Esophagus muscularis mucosa (tissue), 3 donors: ENCODE measurements at regions not wholly inside any gene's neighbourhood (a gene's known extent, or its start where the extent isn't known, plus 50 kb on each side); places are given as distances from the start of the nearest gene placed in this dataset.

Experiments
- CTCF ChIP-seq, 3 experiments: fragments of 200-600 bp in 2 of 3; fragments of 450-650 bp in 1 of 3; sonication (generic) in 2 of 3; IDR thresholded peaks; one replicate each; pipeline ENCODE4 v1.5.1; 2017 to 2019; ENCODE audit warnings: antibody characterized with exemption in 3 of 3, mild to moderate bottlenecking in 2 of 3, moderate library complexity in 1 of 3
- POLR2A ChIP-seq: fragments of 450-650 bp; IDR thresholded peaks from one replicate; pipeline ENCODE4 v1.6.1; 2017; ENCODE audit warnings: antibody characterized with exemption, moderate library complexity, mild to moderate bottlenecking, low read depth

- no peak for TF ChIP-seq CTCF (IDR thresholded peaks at IDR 0.05)
- TF ChIP-seq POLR2A = no peak
These were observed 374.3 kb downstream of the MID1IP1 start for GRCh38 chrX:39175418-39176057.
